ENCODE measurements at regions not wholly inside any gene's neighbourhood (a gene's known extent, or its start where the extent isn't known, plus 50 kb on each side); places are given as distances from the start of the nearest gene placed in this dataset.

DNA sequence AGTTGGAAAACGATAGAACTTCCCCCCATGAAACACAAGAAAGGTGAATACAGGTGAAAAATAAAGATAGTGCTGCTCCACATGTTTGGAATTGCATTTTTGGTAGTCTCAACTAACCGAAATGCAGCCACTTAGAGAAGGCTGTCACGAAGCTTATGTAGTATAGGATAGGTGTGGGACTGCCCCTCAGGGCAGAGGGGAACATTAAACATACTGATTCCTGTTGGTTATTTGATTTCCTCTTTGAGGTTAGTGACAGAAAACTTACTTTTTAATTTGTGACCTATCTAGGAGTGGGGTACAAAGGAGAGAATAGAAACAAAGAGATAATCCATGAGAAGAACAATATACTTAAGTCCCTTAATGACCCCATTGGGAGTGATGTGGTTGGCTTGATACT is 85.8 kb upstream of the SATB1 start:
- no peaks in the 10 kb centered on the region for H3K36me3 ChIP-seq (ENCODE audit: control insufficient read depth, insufficient read depth, low read length)
- H3K9me3 ChIP-seq (ENCODE audit: control insufficient read depth, insufficient read depth, low read depth, low read length) = no peaks in the 10 kb centered on the region
- H3K27me3 ChIP-seq (ENCODE audit: control insufficient read depth, insufficient read depth, low read length) = no peaks in the 10 kb centered on the region
- no peak overlapping the region for H3K4me3 ChIP-seq (ENCODE audit: low read depth, low read length)
- no peak overlapping the region for H3K9ac ChIP-seq (ENCODE audit: low read length)
- H3K4me1 ChIP-seq (ENCODE audit: control insufficient read depth, insufficient read depth, low read length) = no peaks in the 10 kb centered on the region
- H3K27ac ChIP-seq (ENCODE audit: low read depth, low read length) = no peak overlapping the region

DNA sequence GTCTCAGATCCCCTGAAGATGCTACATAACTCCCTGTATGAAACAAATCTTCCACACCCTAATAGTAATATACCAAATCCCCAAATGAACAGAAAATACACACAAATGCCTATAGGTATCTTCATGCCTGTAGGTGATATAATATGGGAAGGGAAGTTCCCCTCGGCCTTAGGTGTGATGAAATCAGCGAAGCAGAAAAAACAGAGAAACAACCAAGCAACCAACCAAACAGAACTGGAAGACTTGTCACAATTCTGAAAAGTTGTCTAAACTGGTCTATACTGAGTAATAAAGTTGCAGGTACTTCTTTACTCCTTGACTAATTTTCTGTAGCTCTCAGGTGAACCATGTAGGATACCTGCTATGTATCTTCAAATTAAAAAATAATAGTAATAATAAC is 82.2 kb upstream of the SATB1 start:
- Histone ChIP-seq H3K36me3 (ENCODE audit: control insufficient read depth, insufficient read depth, low read length) (no peaks in the 10 kb centered on the region), H3K9ac (ENCODE audit: low read length) (no peak overlapping the region), H3K9me3 (ENCODE audit: control insufficient read depth, insufficient read depth, low read depth, low read length) (no peaks in the 10 kb centered on the region), H3K27me3 (ENCODE audit: control insufficient read depth, insufficient read depth, low read length) (no peaks in the 10 kb centered on the region), H3K4me1 (ENCODE audit: control insufficient read depth, insufficient read depth, low read length) (peaks cover 6% of the 10 kb centered on the region; the same call in 1 of the 2 replicates), H3K4me3 (ENCODE audit: low read depth, low read length) (no peak overlapping the region), H3K27ac (ENCODE audit: low read depth, low read length) (no peak overlapping the region)

DNA sequence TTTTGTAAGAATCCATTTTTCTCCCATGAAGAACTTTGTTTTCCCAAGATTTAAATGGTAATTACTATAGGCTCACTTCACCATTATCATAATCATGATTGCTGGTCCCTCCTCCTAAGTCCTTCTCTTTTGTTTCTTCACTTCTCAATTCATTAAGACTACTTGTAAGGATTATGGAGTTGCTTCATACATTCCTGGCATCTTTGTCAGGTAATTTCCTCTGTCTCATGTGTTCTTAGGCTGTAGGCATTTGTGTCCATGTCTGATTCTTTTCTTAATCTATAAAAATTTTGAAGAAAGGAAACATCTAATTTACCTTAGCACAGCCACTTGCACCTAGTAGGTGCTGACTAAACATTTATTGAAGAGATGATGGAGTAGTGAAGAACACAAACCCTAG is 79.9 kb upstream of the SATB1 start:
- no peak overlapping the region for H3K27ac ChIP-seq (ENCODE audit: low read depth, low read length)
- no peaks in the 10 kb centered on the region for H3K9me3 ChIP-seq (ENCODE audit: control insufficient read depth, insufficient read depth, low read depth, low read length)
- H3K4me1 ChIP-seq (ENCODE audit: control insufficient read depth, insufficient read depth, low read length) = peaks cover 11% of the 10 kb centered on the region; the same call in 1 of the 2 replicates
- H3K36me3 ChIP-seq (ENCODE audit: control insufficient read depth, insufficient read depth, low read length) = no peaks in the 10 kb centered on the region
- H3K4me3 ChIP-seq (ENCODE audit: low read depth, low read length) = no peak overlapping the region
- H3K27me3 ChIP-seq (ENCODE audit: control insufficient read depth, insufficient read depth, low read length) = no peaks in the 10 kb centered on the region
- no peak overlapping the region for H3K9ac ChIP-seq (ENCODE audit: low read length)

DNA sequence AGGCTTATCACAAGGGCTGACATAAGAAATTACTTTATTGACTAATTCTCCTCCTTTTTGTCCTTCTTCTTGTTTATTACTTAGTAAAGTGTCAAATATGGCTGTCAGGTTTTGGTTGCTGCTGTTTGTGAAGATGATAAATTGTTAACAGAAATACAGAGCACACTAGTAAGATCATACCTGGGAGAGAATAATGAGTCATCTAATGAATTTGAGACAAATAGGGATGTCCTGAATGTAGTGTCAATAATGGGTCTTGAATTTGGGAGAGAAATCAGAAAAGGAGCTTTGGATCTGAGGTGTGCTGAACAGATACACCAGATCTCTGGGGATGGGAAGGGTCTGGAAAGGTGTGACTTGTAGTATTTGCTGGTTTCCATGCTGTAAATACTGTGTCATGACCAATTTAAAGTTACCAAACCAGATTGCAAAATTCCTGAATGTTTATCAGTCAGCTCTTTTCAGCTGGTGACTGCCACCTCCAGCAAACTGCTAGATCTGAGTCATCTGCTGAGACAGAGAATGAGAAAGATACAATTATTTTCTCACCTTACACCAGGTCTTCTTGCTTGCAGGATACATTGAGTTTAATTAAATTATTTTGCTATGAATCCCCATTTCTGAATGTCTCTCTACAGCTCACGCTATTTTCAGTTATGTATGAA is 76.7 kb upstream of the SATB1 start:
- Histone ChIP-seq H3K36me3 (ENCODE audit: control insufficient read depth, insufficient read depth, low read length) (no peaks in the 10 kb centered on the region), H3K4me3 (ENCODE audit: low read depth, low read length) (no peak overlapping the region), H3K27ac (ENCODE audit: low read depth, low read length) (no peak overlapping the region), H3K9ac (ENCODE audit: low read length) (no peak overlapping the region), H3K9me3 (ENCODE audit: control insufficient read depth, insufficient read depth, low read depth, low read length) (no peaks in the 10 kb centered on the region), H3K27me3 (ENCODE audit: control insufficient read depth, insufficient read depth, low read length) (no peaks in the 10 kb centered on the region), H3K4me1 (ENCODE audit: control insufficient read depth, insufficient read depth, low read length) (peaks cover 11% of the 10 kb centered on the region; the same call in 1 of the 2 replicates)

DNA sequence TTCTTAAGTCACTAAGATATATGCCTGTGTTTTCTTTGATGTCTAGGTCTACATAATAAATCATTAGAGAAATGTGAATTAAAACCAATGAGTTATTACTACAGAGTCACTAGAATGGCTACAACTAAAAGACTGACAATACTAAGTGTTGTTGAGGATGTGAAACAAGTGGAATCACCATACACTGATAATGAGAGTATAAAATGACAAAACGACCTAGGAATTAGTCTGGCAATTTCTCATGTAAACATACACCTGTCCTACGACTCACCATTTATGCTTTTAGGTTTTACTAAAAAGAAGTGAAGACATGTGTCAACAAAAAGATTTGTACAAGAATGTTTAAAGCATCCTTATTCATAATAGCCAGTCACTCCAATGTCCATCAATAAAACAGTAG is 75.2 kb upstream of the SATB1 start:
- Histone ChIP-seq H3K36me3 (ENCODE audit: control insufficient read depth, insufficient read depth, low read length) (no peaks in the 10 kb centered on the region), H3K27ac (ENCODE audit: low read depth, low read length) (no peak overlapping the region), H3K4me1 (ENCODE audit: control insufficient read depth, insufficient read depth, low read length) (peaks cover 17% of the 10 kb centered on the region), H3K4me3 (ENCODE audit: low read depth, low read length) (no peak overlapping the region), H3K9me3 (ENCODE audit: control insufficient read depth, insufficient read depth, low read depth, low read length) (no peaks in the 10 kb centered on the region), H3K27me3 (ENCODE audit: control insufficient read depth, insufficient read depth, low read length) (no peaks in the 10 kb centered on the region), H3K9ac (ENCODE audit: low read length) (no peak overlapping the region)

DNA sequence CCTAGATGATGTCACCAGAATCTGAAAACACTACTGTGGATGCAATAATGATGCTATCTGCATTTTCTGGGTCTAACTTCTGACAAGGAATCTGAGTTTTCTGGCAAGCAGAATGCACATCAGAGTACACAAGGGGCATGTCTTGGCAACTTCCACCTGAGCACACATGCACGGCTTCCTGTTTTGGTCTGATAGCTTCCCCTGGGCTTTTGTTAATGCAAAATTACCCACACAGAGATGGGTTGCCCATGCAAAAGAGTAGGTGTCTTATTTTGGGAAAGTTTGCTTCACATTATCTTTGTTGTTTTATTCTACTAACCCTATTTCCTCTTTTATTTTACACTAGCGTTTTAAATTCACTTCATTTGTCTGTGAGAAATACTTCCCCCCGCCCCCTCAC is 74.2 kb upstream of the SATB1 start:
- H3K36me3 ChIP-seq (ENCODE audit: control insufficient read depth, insufficient read depth, low read length) = no peaks in the 10 kb centered on the region
- H3K4me3 ChIP-seq (ENCODE audit: low read depth, low read length) = no peak overlapping the region
- no peaks in the 10 kb centered on the region for H3K27me3 ChIP-seq (ENCODE audit: control insufficient read depth, insufficient read depth, low read length)
- H3K9me3 ChIP-seq (ENCODE audit: control insufficient read depth, insufficient read depth, low read depth, low read length) = no peaks in the 10 kb centered on the region
- peaks cover 13% of the 10 kb centered on the region for H3K4me1 ChIP-seq (ENCODE audit: control insufficient read depth, insufficient read depth, low read length)
- H3K27ac ChIP-seq (ENCODE audit: low read depth, low read length) = no peak overlapping the region
- no peak overlapping the region for H3K9ac ChIP-seq (ENCODE audit: low read length)

DNA sequence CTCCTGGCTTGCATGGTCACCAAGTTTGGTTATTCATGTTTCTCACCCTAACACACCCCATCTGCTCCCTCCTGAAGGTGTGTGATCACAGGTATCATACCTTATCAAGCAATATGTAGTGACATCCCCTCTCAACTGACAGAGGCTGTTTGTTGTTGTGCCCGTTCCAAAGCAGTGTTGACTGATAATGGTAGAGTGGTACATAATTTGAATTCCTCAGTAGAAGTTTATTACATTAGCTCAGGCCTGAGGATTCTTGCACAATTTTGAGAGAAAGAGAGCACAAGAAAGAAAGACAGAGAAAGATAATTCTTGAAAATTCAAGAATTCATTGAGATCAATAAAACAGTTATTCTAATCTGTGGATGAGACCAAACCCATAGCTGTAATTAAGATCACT is 69.1 kb upstream of the SATB1 start:
- Histone ChIP-seq H3K27me3 (ENCODE audit: control insufficient read depth, insufficient read depth, low read length) (no peaks in the 10 kb centered on the region), H3K4me1 (ENCODE audit: control insufficient read depth, insufficient read depth, low read length) (peaks cover 6% of the 10 kb centered on the region), H3K9me3 (ENCODE audit: control insufficient read depth, insufficient read depth, low read depth, low read length) (no peaks in the 10 kb centered on the region), H3K4me3 (ENCODE audit: low read depth, low read length) (no peak overlapping the region), H3K9ac (ENCODE audit: low read length) (no peak overlapping the region), H3K36me3 (ENCODE audit: control insufficient read depth, insufficient read depth, low read length) (no peaks in the 10 kb centered on the region), H3K27ac (ENCODE audit: low read depth, low read length) (no peak overlapping the region)

DNA sequence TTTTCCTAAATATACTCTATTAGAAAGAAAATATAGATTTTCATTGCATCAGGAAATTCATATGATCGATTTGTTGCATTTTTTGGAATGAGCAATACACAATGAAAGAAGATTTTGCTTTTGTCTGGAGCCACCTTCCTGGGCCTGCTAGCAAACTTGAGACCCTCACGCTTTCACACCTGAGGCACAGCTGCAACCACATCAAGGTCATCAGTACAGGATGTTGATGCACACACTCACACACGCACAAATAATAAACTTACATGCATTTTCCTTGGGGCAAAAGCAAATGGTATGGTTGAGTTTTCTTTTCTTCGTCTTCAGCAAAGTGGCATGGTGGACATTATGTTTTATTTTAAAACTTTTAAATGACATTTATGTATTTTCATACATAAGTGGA is 64.8 kb upstream of the SATB1 start:
- Histone ChIP-seq H3K27me3 (ENCODE audit: control insufficient read depth, insufficient read depth, low read length) (no peaks in the 10 kb centered on the region), H3K36me3 (ENCODE audit: control insufficient read depth, insufficient read depth, low read length) (no peaks in the 10 kb centered on the region), H3K27ac (ENCODE audit: low read depth, low read length) (no peak overlapping the region), H3K4me1 (ENCODE audit: control insufficient read depth, insufficient read depth, low read length) (no peaks in the 10 kb centered on the region), H3K9me3 (ENCODE audit: control insufficient read depth, insufficient read depth, low read depth, low read length) (no peaks in the 10 kb centered on the region), H3K9ac (ENCODE audit: low read length) (no peak overlapping the region), H3K4me3 (ENCODE audit: low read depth, low read length) (no peak overlapping the region)

DNA sequence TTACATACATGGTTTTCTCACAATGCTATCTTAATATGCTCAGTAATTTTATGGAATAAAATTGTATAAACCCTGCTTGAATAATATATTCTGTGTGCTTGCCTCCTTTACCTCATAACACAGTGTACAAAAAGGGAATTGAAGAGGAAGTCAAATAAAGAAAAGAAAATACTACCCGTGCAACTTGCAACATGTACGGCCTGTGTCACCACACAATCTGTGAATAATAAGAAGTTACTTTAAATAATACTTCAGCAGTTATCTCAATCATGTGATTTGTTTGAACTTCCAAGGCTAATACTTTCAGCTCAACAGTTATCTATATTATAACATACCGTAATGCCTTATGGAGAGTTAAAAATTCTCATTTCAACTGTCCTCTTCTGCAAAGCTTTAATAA is 58.1 kb upstream of the SATB1 start:
- no peaks in the 10 kb centered on the region for H3K9me3 ChIP-seq (ENCODE audit: control insufficient read depth, insufficient read depth, low read depth, low read length)
- H3K9ac ChIP-seq (ENCODE audit: low read length) = no peak overlapping the region
- no peaks in the 10 kb centered on the region for H3K36me3 ChIP-seq (ENCODE audit: control insufficient read depth, insufficient read depth, low read length)
- H3K27ac ChIP-seq (ENCODE audit: low read depth, low read length) = no peak overlapping the region
- no peak overlapping the region for H3K4me3 ChIP-seq (ENCODE audit: low read depth, low read length)
- H3K4me1 ChIP-seq (ENCODE audit: control insufficient read depth, insufficient read depth, low read length) = no peaks in the 10 kb centered on the region
- no peaks in the 10 kb centered on the region for H3K27me3 ChIP-seq (ENCODE audit: control insufficient read depth, insufficient read depth, low read length)

DNA sequence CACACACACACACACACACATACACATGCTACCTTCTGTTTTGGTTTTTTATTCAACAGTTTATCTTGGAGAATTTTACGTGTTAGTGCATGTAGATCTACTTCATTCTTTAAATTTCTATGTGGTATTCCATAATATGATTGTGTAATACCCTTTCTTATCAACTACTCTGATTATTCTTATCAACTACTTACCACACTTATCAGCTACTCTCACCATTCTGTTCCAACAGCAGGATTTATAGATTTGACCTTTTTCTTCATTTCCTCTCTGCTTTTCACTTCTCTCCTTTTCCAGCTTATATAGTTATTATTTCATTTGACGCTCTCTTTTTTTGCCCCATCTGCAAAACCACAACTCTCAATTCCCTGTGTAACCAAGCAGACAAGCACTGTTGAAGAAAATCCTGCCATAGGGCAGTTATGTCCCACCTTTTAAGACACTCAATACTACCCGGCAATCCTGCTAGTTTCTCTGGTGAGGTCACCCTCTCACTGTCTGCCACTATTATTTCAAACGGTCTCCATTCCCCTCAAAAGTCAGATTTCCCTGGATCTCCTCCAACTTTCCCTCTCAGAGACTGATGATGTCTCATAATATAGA is 56.9 kb upstream of the SATB1 start:
- Histone ChIP-seq H3K4me3 (ENCODE audit: low read depth, low read length) (no peak overlapping the region), H3K4me1 (ENCODE audit: control insufficient read depth, insufficient read depth, low read length) (no peaks in the 10 kb centered on the region), H3K36me3 (ENCODE audit: control insufficient read depth, insufficient read depth, low read length) (no peaks in the 10 kb centered on the region), H3K9me3 (ENCODE audit: control insufficient read depth, insufficient read depth, low read depth, low read length) (no peaks in the 10 kb centered on the region), H3K27me3 (ENCODE audit: control insufficient read depth, insufficient read depth, low read length) (no peaks in the 10 kb centered on the region), H3K9ac (ENCODE audit: low read length) (no peak overlapping the region), H3K27ac (ENCODE audit: low read depth, low read length) (no peak overlapping the region)

DNA sequence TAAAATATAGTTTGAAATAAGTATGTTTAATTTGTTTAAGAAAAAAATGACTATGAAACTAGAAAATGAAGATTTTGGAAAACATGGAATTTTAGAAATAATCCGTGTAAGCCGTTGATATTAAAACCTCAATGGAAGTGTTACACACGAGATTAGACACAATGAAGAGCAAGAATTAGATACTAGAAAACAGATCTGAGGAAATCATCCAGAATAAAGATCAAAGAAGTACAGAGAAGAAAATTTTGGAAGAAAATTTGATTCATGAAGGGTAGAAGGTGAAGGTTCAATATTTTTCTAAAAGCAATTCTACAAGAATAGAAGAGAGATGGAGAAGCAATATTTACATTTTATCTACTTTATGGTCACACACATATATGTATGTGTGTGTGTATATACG is 52.5 kb upstream of the SATB1 start:
- Histone ChIP-seq H3K9me3 (ENCODE audit: control insufficient read depth, insufficient read depth, low read depth, low read length) (no peaks in the 10 kb centered on the region), H3K36me3 (ENCODE audit: control insufficient read depth, insufficient read depth, low read length) (no peaks in the 10 kb centered on the region), H3K27me3 (ENCODE audit: control insufficient read depth, insufficient read depth, low read length) (no peaks in the 10 kb centered on the region), H3K27ac (ENCODE audit: low read depth, low read length) (no peak overlapping the region), H3K4me3 (ENCODE audit: low read depth, low read length) (no peak overlapping the region), H3K4me1 (ENCODE audit: control insufficient read depth, insufficient read depth, low read length) (no peaks in the 10 kb centered on the region), H3K9ac (ENCODE audit: low read length) (no peak overlapping the region)

All from HUES6 (cell line).